Mesendoderm (in vitro differentiated cells): ENCODE measurements at regions not wholly inside any gene's neighbourhood (a gene's known extent, or its start where the extent isn't known, plus 50 kb on each side); places are given as distances from the start of the nearest gene placed in this dataset.
"Not testable (repeated sequence)": the region's sequence is repeated elsewhere in the genome, so short reads cannot be mapped to it uniquely, and the experiment has no call there.

ENCODE experiments used
- DNase-seq: peaks from one replicate; pipeline ENCODE4 v3.0.0; 2013
- H2AK5ac ChIP-seq: 2 replicates; pipeline ENCODE4 v1.6.1; 2013; ENCODE audit warnings: low read length, inconsistent platforms
- H2BK120ac ChIP-seq: 2 replicates; pipeline ENCODE4 v1.6.1; 2013; ENCODE audit warnings: low read depth, mild to moderate bottlenecking, low read length, moderate library complexity, mixed read lengths
- H2BK15ac ChIP-seq: replicated peaks from 2 replicates; pipeline ENCODE4 v1.6.1; 2013; ENCODE audit warnings: low read depth, mild to moderate bottlenecking, moderate library complexity
- H2BK5ac ChIP-seq: 2 replicates; pipeline ENCODE4 v1.6.1; 2013; ENCODE audit warnings: low read length, inconsistent platforms
- H3K18ac ChIP-seq: 2 replicates; pipeline ENCODE4 v1.6.1; 2013; ENCODE audit warnings: mild to moderate bottlenecking, low read length, mixed read lengths
- H3K23ac ChIP-seq: one replicate; pipeline ENCODE4 v1.6.1; 2013; ENCODE audit warnings: low read length
- H3K27ac ChIP-seq: 2 replicates; pipeline ENCODE4 v1.5.1; 2013; ENCODE audit warnings: low read depth, mild to moderate bottlenecking, inconsistent platforms, low read length, moderate library complexity
- H3K27me3 ChIP-seq: 2 replicates; pipeline ENCODE4 v1.6.1; 2013; ENCODE audit warnings: low read length, control low read depth, mild to moderate bottlenecking, inconsistent platforms; ENCODE audit not compliant: insufficient read depth, poor library complexity
- H3K36me3 ChIP-seq: 2 replicates; pipeline ENCODE4 v1.6.1; 2013; ENCODE audit warnings: low read length, inconsistent platforms; ENCODE audit not compliant: control insufficient read depth, insufficient read depth
- H3K4ac ChIP-seq: one replicate; pipeline ENCODE4 v1.6.1; 2013; ENCODE audit warnings: low read depth, mild to moderate bottlenecking, low read length, moderate library complexity
- H3K4me1 ChIP-seq: 2 replicates; pipeline ENCODE4 v1.6.1; 2013; ENCODE audit warnings: low read depth, low read length, inconsistent platforms; ENCODE audit not compliant: control insufficient read depth
- H3K4me2 ChIP-seq: 2 replicates; pipeline ENCODE4 v1.6.1; 2013; ENCODE audit warnings: low read length
- H3K4me3 ChIP-seq: 2 replicates; pipeline ENCODE4 v1.5.1; 2013; ENCODE audit warnings: mild to moderate bottlenecking, low read length
- H3K56ac ChIP-seq: one replicate; pipeline ENCODE4 v1.6.1; 2013; ENCODE audit warnings: low read length
- H3K79me1 ChIP-seq: 2 replicates; pipeline ENCODE4 v1.6.1; 2013; ENCODE audit warnings: low read length, inconsistent platforms
- H3K79me2 ChIP-seq: 2 replicates; pipeline ENCODE4 v1.6.1; 2013; ENCODE audit warnings: mild to moderate bottlenecking, low read length; ENCODE audit not compliant: control insufficient read depth, insufficient read depth
- H3K9ac ChIP-seq: 2 replicates; pipeline ENCODE4 v1.6.1; 2013; ENCODE audit warnings: low read length, inconsistent platforms
- H4K5ac ChIP-seq: one replicate; pipeline ENCODE4 v1.6.1; 2013; ENCODE audit warnings: low read length
- H4K8ac ChIP-seq: one replicate; pipeline ENCODE4 v1.6.1; 2013; ENCODE audit warnings: low read depth, mild to moderate bottlenecking, control low read depth, low read length, moderate library complexity
- WGBS: extraction: QIAGEN DNeasy Blood & Tissue Kit; methylation state at CpG from one replicate; pipeline ENCODE4 v1.1.7; 2013; ENCODE audit warnings: low lambda C conversion rate, missing lambda C conversion rate; ENCODE audit not compliant: insufficient coverage; ENCODE audit errors: extremely low coverage; 5-methylcytosine and 5-hydroxymethylcytosine counted together

DNA sequence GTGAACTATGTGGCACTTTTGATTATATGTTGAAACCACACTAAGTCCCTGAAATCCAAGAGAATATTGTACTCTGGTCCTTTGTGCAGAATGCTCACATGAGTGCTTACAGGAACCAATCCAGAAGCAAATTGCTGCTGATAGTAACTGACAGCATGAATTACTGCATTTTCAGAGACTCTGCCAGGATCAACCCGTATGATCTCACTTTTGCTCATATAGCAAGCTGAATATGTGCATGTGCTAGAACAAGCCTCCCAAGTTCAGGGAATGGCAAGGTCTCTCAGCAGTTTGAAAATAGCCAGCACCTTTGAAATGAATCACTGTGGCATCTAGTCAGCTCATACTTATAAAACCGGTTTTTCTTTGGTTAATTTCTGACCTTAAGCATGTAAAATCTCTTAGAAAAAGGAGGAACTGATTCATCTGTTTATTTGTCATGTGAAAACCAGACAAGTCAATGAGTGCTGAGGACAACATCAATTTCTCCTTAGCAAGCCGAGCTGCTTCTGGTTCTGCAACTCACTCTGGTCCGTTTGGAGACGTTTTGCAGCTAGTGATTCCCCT, 215.7 kb upstream of the ELL2 start:
- no CpG with 5 or more reads among the region's 5 CpGs for WGBS
- no peak overlapping the region for H3K9ac ChIP-seq
- no peak overlapping the region for H3K23ac ChIP-seq
- H3K27ac ChIP-seq = no peak overlapping the region
- H4K5ac ChIP-seq = no peak overlapping the region
- H2BK15ac ChIP-seq = peak overlapping the region; percentile 64
- no peak overlapping the region for H3K4me2 ChIP-seq
- no peak overlapping the region for H3K56ac ChIP-seq
- peaks cover 10% of the 10 kb centered on the region for H3K4me1 ChIP-seq
- H2BK120ac ChIP-seq = peak overlapping the region; percentile 85
- no peak overlapping the region for H3K4ac ChIP-seq
- H3K27me3 ChIP-seq = no peaks in the 10 kb centered on the region
- no peak overlapping the region for H3K18ac ChIP-seq
- no peak overlapping the region for H2BK5ac ChIP-seq
- no peak overlapping the region for H2AK5ac ChIP-seq
- H4K8ac ChIP-seq = no peak overlapping the region
- no peaks in the 10 kb centered on the region for H3K79me1 ChIP-seq
- H3K36me3 ChIP-seq = no peaks in the 10 kb centered on the region
- no peak for DNase-seq
- H3K79me2 ChIP-seq = no peaks in the 10 kb centered on the region
- no peak overlapping the region for H3K4me3 ChIP-seq

DNA sequence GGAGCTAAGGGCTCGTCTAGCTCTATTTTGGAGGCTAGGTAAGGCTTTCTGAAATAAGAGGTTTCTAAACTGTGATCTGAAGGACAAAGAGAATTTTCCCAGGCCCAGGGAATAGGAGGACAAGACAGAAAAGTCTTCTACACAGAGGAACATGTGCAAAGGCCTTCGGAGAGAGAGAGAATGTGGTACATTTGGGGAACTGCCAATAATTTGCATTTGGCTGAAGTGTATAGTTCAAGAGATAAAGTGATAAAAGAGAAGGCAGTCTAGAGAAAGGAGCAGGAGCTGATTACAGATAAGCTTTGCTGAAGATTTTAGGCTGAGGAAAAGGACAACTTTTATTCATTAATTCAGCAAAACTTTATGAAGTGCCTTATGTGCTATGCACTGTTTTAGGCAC, 214.4 kb upstream of the ELL2 start:
- Histone ChIP-seq H4K8ac (no peak overlapping the region), H3K79me1 (no peaks in the 10 kb centered on the region), H3K9ac (no peak overlapping the region), H3K4me1 (peaks cover 10% of the 10 kb centered on the region), H3K18ac (peak overlapping the region; percentile 70), H4K5ac (no peak overlapping the region), H3K36me3 (no peaks in the 10 kb centered on the region), H3K4me3 (no peak overlapping the region), H2BK5ac (no peak overlapping the region), H3K4me2 (no peak overlapping the region), H3K27me3 (no peaks in the 10 kb centered on the region), H3K79me2 (no peaks in the 10 kb centered on the region), H3K23ac (no peak overlapping the region), H3K56ac (no peak overlapping the region), H3K4ac (peak overlapping the region; percentile 72), H3K27ac (no peak overlapping the region), H2BK15ac (no peak overlapping the region), H2BK120ac (no peak overlapping the region), H2AK5ac (no peak overlapping the region)
- no CpG with 5 or more reads among the region's 2 CpGs for WGBS
- no peak for DNase-seq

DNA sequence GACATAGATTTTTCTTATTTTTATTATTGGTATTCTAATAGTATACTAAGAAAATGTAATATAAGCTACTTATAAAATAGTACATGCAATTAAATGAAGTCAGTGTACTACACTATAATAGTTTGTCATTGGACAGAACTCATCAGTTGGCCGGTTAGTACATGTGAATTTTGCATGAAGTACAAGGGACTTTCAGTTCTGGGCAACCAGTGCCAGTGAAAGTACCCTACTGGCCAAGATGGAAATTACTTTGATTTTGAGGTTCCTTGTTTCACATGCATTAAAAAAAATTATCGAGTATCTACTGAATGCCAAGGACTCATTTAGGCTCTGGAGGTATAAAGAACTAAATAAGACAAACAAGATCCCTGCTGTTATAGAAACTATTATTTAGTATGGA, 213.4 kb upstream of the ELL2 start:
- Histone ChIP-seq H2AK5ac (no peak overlapping the region), H3K23ac (no peak overlapping the region), H3K18ac (no peak overlapping the region), H3K4ac (no peak overlapping the region), H3K79me2 (no peaks in the 10 kb centered on the region), H3K4me3 (no peak overlapping the region), H4K5ac (no peak overlapping the region), H2BK120ac (no peak overlapping the region), H4K8ac (no peak overlapping the region), H3K56ac (no peak overlapping the region), H2BK5ac (no peak overlapping the region), H2BK15ac (no peak overlapping the region), H3K27ac (no peak overlapping the region), H3K4me2 (no peak overlapping the region), H3K4me1 (peaks cover 10% of the 10 kb centered on the region), H3K27me3 (no peaks in the 10 kb centered on the region), H3K9ac (no peak overlapping the region), H3K36me3 (no peaks in the 10 kb centered on the region), H3K79me1 (no peaks in the 10 kb centered on the region)
- no CpG with 5 or more reads among the region's 2 CpGs for WGBS
- DNase-seq = no peak

DNA sequence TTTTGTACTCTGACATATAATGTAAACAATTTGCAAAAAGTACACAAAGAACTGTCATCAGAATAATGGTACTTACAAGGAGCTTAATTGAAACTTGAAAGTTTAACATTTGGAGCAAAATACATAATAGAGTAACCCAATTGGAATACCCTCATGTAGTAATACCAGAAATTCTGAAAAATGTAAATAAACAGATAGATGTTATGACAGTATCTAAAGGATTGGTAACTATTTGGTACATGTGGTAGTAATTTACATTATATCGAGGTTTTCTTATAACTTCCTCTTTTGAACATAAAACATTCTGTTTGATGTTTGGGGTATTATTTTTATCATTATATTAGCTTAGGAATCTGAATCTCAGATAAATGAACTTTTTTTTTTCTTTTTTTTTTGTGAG, 211.7 kb upstream of the ELL2 start:
- no CpG with 5 or more reads among the region's 1 CpG for WGBS
- Histone ChIP-seq H3K4me2 (no peak overlapping the region), H3K23ac (no peak overlapping the region), H2BK120ac (no peak overlapping the region), H3K36me3 (no peaks in the 10 kb centered on the region), H3K4me3 (no peak overlapping the region), H2BK5ac (no peak overlapping the region), H2AK5ac (no peak overlapping the region), H3K27me3 (no peaks in the 10 kb centered on the region), H3K4me1 (peaks cover 10% of the 10 kb centered on the region), H3K27ac (no peak overlapping the region), H3K18ac (peak overlapping the region; percentile 56), H3K79me1 (no peaks in the 10 kb centered on the region), H4K5ac (no peak overlapping the region), H3K4ac (peak overlapping the region; percentile 72), H3K9ac (no peak overlapping the region), H4K8ac (no peak overlapping the region), H3K79me2 (no peaks in the 10 kb centered on the region), H3K56ac (no peak overlapping the region), H2BK15ac (peak overlapping the region; percentile 64)
- DNase-seq = no peak

DNA sequence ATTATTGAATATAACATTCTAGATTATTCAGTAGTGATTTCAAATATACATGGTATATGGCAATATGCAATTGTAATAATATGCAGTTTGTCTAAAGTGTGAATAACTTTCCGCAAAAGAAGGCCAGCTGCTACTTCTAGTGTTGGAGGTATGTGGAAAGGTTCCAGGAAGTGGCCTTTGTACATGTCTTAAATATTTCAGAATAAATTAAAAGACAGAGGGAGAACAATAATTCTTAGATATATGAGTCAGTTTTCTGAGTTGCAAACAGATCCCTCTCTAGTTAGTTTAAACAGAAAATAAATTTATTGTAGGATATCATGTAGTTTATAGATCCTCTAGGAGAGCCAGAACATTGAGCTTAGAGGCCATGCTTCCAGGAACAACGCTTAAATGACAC, 210.8 kb upstream of the ELL2 start:
- peaks cover 10% of the 10 kb centered on the region for H3K4me1 ChIP-seq
- no peak overlapping the region for H4K5ac ChIP-seq
- H3K23ac ChIP-seq = no peak overlapping the region
- peak overlapping the region; percentile 97 for H2BK5ac ChIP-seq
- no peak overlapping the region for H2BK15ac ChIP-seq
- peak overlapping the region; percentile 90 for H3K18ac ChIP-seq
- no peaks in the 10 kb centered on the region for H3K79me2 ChIP-seq
- no peaks in the 10 kb centered on the region for H3K27me3 ChIP-seq
- no peaks in the 10 kb centered on the region for H3K79me1 ChIP-seq
- H4K8ac ChIP-seq = no peak overlapping the region
- H3K4me3 ChIP-seq = no peak overlapping the region
- peak overlapping the region; percentile 70 for H3K27ac ChIP-seq
- DNase-seq = no peak
- H2AK5ac ChIP-seq = peak overlapping the region; percentile 88
- no peak overlapping the region for H3K4me2 ChIP-seq
- H3K56ac ChIP-seq = peak overlapping the region; percentile 83
- H2BK120ac ChIP-seq = peak overlapping the region; percentile 94
- H3K9ac ChIP-seq = no peak overlapping the region
- no CpG with 5 or more reads among the region's 2 CpGs for WGBS
- H3K36me3 ChIP-seq = no peaks in the 10 kb centered on the region
- H3K4ac ChIP-seq = peak overlapping the region; percentile 96

DNA sequence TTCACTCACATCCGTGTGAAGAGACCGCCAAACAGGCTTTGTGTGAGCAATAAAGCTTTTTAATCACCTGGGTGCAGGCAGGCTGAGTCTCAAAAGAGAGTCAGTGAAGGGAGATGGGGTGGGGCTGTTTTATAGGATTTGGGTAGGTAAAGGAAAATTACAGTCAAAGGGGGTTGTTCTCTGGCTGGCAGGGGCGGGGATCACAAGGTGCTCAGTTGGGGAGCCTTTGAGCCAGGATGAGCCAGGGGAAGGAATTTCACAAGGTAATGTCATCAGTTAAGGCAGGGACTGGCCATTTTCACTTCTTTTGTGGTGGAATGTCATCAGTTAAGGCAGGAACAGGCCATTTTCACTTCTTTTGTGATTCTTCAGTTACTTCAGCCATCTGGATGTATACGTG, 210.3 kb upstream of the ELL2 start:
- H2BK120ac ChIP-seq = peak overlapping the region; percentile 65

More for the DNA sequence above, 210.3 kb upstream of the ELL2 start:
- H3K9ac ChIP-seq = peak overlapping the region; percentile 64
- H2BK15ac ChIP-seq, H4K5ac ChIP-seq, H4K8ac ChIP-seq, H3K4me3 ChIP-seq, H3K23ac ChIP-seq, H3K79me1 ChIP-seq, H3K36me3 ChIP-seq, H3K79me2 ChIP-seq, H2AK5ac ChIP-seq, H3K27me3 ChIP-seq, H3K4me2 ChIP-seq: not testable (repeated sequence)
- DNase-seq = peak; percentile 86
- no CpG with 5 or more reads among the region's 4 CpGs for WGBS
- peak overlapping the region; percentile 98 for H3K4ac ChIP-seq
- H3K27ac ChIP-seq = peak overlapping the region; percentile 69
- peak overlapping the region; percentile 84 for H3K56ac ChIP-seq
- peak overlapping the region; percentile 81 for H2BK5ac ChIP-seq
- H3K4me1 ChIP-seq = peaks cover 10% of the 10 kb centered on the region
- H3K18ac ChIP-seq = peak overlapping the region; percentile 56
